DOHH2 (cell line): ENCODE measurements at regions not wholly inside any gene's neighbourhood (a gene's known extent, or its start where the extent isn't known, plus 50 kb on each side); places are given as distances from the start of the nearest gene placed in this dataset.
"Not testable (repeated sequence)": the region's sequence is repeated elsewhere in the genome, so short reads cannot be mapped to it uniquely, and the experiment has no call there.

ENCODE experiments used
- H3F3A ChIP-seq: fragments of 200-600 bp; sonication (generic), shearing (Covaris generic); 2 replicates; pipeline ENCODE4 v1.6.0; 2016; ENCODE audit warnings: antibody characterized with exemption, mild to moderate bottlenecking; ENCODE audit not compliant: control insufficient read depth, insufficient read depth
- H3K27ac ChIP-seq: fragments of 200-600 bp; sonication (generic); 2 replicates; pipeline ENCODE4 v1.5.1; 2014; ENCODE audit warnings: low read depth, mild to moderate bottlenecking, low read length, moderate library complexity
- H3K27me3 ChIP-seq: fragments of 200-600 bp; sonication (generic); 2 replicates; pipeline ENCODE4 v1.6.1; 2014; ENCODE audit warnings: mild to moderate bottlenecking, low read length, mixed read lengths; ENCODE audit not compliant: control insufficient read depth
- H3K36me3 ChIP-seq: fragments of 200-600 bp; sonication (generic); 2 replicates; pipeline ENCODE4 v1.6.1; 2014; ENCODE audit warnings: mild to moderate bottlenecking, low read length, moderate library complexity, mixed read lengths; ENCODE audit not compliant: control insufficient read depth
- H3K4me1 ChIP-seq: fragments of 200-600 bp; sonication (generic); 2 replicates; pipeline ENCODE4 v1.6.1; 2014; ENCODE audit warnings: mild to moderate bottlenecking, low read length, mixed read lengths; ENCODE audit not compliant: control insufficient read depth
- H3K4me2 ChIP-seq: fragments of 200-600 bp; sonication (generic); 2 replicates; pipeline ENCODE4 v1.6.0; 2014; ENCODE audit warnings: mild to moderate bottlenecking, low read length, moderate library complexity
- H3K4me3 ChIP-seq: fragments of 200-600 bp; sonication (generic); 2 replicates; pipeline ENCODE4 v1.5.1; 2014; ENCODE audit warnings: mild to moderate bottlenecking, low read length, mixed read lengths
- H3K79me2 ChIP-seq: fragments of 200-600 bp; sonication (generic); 2 replicates; pipeline ENCODE4 v1.6.1; 2014; ENCODE audit warnings: mild to moderate bottlenecking, low read length, mixed read lengths; ENCODE audit not compliant: control insufficient read depth
- H3K9me2 ChIP-seq: fragments of 200-600 bp; sonication (generic); replicated peaks from 2 replicates; pipeline ENCODE4 v1.6.1; 2014; ENCODE audit warnings: mild to moderate bottlenecking, low read length, mixed read lengths; ENCODE audit not compliant: control insufficient read depth
- H3K9me3 ChIP-seq: fragments of 200-600 bp; sonication (generic); 2 replicates; pipeline ENCODE4 v1.6.1; 2014; ENCODE audit warnings: antibody characterized with exemption, low read length, mixed read lengths; ENCODE audit not compliant: control insufficient read depth, insufficient read depth
- H4K20me1 ChIP-seq: fragments of 200-600 bp; sonication (generic); 2 replicates; pipeline ENCODE4 v1.6.0; 2014; ENCODE audit warnings: low read depth, mild to moderate bottlenecking, antibody characterized with exemption, low read length, moderate library complexity; ENCODE audit not compliant: control insufficient read depth, insufficient read depth
- EZH2phosphoT487 ChIP-seq: fragments of 200-600 bp; sonication (generic); IDR thresholded peaks from 2 replicates; pipeline ENCODE4 v1.6.1; 2017; ENCODE audit warnings: borderline replicate concordance, mild to moderate bottlenecking, antibody characterized with exemption, low read length, moderate library complexity, mixed read lengths
- TF ChIP-seq, protein P1 (sequence below): fragments of 200-600 bp; sonication (generic); IDR thresholded peaks from one replicate; pipeline ENCODE4 v1.5.1; 2014; ENCODE audit warnings: antibody characterized with exemption, mild to moderate bottlenecking, low read depth, low read length; ENCODE audit not compliant: poor library complexity, severe bottlenecking

DNA sequence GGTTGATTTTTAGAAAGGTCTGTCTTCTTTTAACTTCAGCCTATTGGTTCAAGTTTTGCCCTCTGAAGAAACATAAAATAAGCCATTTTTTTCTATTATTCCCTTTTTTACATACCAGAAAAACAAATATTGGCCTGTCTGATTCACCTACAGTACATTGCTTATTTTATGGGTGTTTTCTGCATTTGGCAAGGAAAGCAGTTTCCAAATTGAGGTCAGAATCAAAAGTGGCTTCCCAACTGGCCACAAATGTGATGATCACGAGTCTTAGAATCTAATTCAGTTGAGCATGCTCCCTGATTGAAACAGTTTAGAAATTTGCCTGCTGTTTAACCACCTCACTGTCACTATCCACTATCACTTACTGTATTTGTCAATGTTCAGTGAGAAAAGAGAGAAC lies 106.9 kb upstream of the CHMP2B start:
- no peaks in the 10 kb centered on the region for H4K20me1 ChIP-seq
- no peak for TF ChIP-seq EZH2phosphoT487
- TF ChIP-seq, protein P1, sequence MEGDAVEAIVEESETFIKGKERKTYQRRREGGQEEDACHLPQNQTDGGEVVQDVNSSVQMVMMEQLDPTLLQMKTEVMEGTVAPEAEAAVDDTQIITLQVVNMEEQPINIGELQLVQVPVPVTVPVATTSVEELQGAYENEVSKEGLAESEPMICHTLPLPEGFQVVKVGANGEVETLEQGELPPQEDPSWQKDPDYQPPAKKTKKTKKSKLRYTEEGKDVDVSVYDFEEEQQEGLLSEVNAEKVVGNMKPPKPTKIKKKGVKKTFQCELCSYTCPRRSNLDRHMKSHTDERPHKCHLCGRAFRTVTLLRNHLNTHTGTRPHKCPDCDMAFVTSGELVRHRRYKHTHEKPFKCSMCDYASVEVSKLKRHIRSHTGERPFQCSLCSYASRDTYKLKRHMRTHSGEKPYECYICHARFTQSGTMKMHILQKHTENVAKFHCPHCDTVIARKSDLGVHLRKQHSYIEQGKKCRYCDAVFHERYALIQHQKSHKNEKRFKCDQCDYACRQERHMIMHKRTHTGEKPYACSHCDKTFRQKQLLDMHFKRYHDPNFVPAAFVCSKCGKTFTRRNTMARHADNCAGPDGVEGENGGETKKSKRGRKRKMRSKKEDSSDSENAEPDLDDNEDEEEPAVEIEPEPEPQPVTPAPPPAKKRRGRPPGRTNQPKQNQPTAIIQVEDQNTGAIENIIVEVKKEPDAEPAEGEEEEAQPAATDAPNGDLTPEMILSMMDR = no peak
- H3K9me2 ChIP-seq = no peaks in the 10 kb centered on the region
- no peaks in the 10 kb centered on the region for H3K4me1 ChIP-seq
- H3K27me3 ChIP-seq = no peaks in the 10 kb centered on the region
- no peaks in the 10 kb centered on the region for H3K36me3 ChIP-seq
- H3K9me3 ChIP-seq = no peaks in the 10 kb centered on the region; the same call in 1 of the 2 replicates
- H3K79me2 ChIP-seq = no peaks in the 10 kb centered on the region
- no peak overlapping the region for H3K4me3 ChIP-seq
- H3F3A ChIP-seq = no peaks in the 10 kb centered on the region
- H3K27ac ChIP-seq = no peak overlapping the region
- no peak overlapping the region for H3K4me2 ChIP-seq

- no peak overlapping the region for H3K27ac ChIP-seq
- no peaks in the 10 kb centered on the region for H3K4me1 ChIP-seq
- TF ChIP-seq EZH2phosphoT487 = no peak
- TF ChIP-seq, protein P1 = no peak
- H3K9me2 ChIP-seq = no peaks in the 10 kb centered on the region
- H3K27me3 ChIP-seq = no peaks in the 10 kb centered on the region
- H4K20me1 ChIP-seq = no peaks in the 10 kb centered on the region
- no peaks in the 10 kb centered on the region for H3K36me3 ChIP-seq
- H3K79me2 ChIP-seq = no peaks in the 10 kb centered on the region
- no peak overlapping the region for H3K4me3 ChIP-seq
- no peaks in the 10 kb centered on the region for H3F3A ChIP-seq
- no peaks in the 10 kb centered on the region for H3K9me3 ChIP-seq
- H3K4me2 ChIP-seq = no peak overlapping the region
Measured at GRCh38 chr3:87109465-87109864, 117.6 kb upstream of the CHMP2B start.

DNA sequence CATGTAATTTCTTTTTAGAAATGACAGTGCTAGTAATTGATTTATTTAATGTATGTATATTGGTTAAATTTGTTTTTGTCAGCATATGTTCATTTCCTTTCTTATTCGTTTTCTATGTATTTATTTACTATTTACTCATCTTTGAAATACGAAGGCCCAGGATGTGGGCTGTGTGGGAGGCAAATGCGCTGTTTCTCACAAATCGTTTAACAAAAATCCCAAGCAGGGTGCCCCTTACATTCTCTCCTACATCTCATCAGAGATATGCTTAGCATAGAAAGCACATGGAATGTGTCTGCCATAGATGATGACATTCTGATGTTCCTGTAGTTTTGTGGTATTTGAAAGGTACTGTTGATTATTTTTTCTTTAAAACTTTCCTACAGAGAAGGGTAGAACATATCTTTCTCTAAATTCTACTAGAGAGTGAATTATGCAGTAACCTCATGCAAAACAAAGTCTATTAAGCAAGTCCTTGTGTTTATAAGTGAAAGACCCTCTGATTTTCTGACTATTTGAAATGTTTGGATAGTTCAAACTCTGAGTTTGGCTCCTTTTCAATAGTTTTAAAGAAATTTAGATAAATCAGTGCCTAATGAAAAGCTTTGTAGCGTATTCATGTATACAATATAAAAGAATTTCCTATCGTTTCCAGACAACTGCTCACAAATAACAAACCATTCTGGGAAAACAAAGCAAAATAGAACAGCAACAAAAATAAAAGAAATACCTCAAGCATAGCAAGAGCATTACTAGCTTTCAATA lies 111.1 kb upstream of the VGLL3 start:
- no peak overlapping the region for H3K27ac ChIP-seq
- no peak overlapping the region for H3K4me2 ChIP-seq
- H3F3A ChIP-seq = no peaks in the 10 kb centered on the region
- no peaks in the 10 kb centered on the region for H3K79me2 ChIP-seq
- H3K9me3 ChIP-seq = no peaks in the 10 kb centered on the region
- TF ChIP-seq, protein P1 = no peak
- no peak for TF ChIP-seq EZH2phosphoT487
- H3K27me3 ChIP-seq = no peaks in the 10 kb centered on the region
- H4K20me1 ChIP-seq = no peaks in the 10 kb centered on the region
- H3K4me3 ChIP-seq = no peak overlapping the region
- H3K36me3 ChIP-seq = no peaks in the 10 kb centered on the region
- H3K9me2 ChIP-seq = no peaks in the 10 kb centered on the region
- H3K4me1 ChIP-seq = no peaks in the 10 kb centered on the region

- H3K79me2 ChIP-seq, H3F3A ChIP-seq, H3K9me2 ChIP-seq, H4K20me1 ChIP-seq, H3K27me3 ChIP-seq, H3K4me2 ChIP-seq, H3K27ac ChIP-seq, H3K4me1 ChIP-seq, H3K4me3 ChIP-seq, H3K36me3 ChIP-seq, H3K9me3 ChIP-seq: not testable (repeated sequence)
Measured at GRCh38 chr3:87097733-87098132, 106.8 kb upstream of the VGLL3 start.
